Activated CD4-positive, alpha-beta T cell treated with anti-CD3 and anti-CD28 coated beads, Interleukin-2, amount 50 U/mL, for 16 hours (primary cell): ENCODE measurements at regions not wholly inside any gene's neighbourhood (a gene's known extent, or its start where the extent isn't known, plus 50 kb on each side); places are given as distances from the start of the nearest gene placed in this dataset.

ENCODE experiments used
- DNase-seq: peaks from one replicate; pipeline ENCODE4 v3.0.0-alpha.2; 2020

- DNase-seq: no peak
Observed at GRCh38 chr12:25838007-25838406, 120.5 kb upstream of the RASSF8 start.

DNA sequence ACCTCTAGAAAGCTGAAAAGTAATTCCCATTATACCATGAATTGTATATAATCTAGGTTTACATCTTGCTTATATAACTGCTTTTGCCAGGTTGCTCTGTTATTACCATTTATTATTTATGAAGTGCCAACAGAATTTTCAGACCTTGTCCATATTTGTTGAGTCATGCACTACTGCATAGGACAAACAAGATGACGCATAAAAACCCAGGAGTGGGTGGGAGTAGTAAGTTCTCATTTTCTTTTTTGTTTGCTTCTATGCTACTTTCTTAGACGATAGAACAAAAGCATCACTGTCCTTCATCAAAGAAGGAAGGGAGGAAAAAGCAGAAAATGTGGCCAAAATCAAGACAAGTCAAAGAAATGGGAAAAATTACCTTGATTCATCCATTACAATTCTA, 119.0 kb upstream of the RASSF8 start:
- no peak for DNase-seq

GRCh38 chr12:25840678-25841465, 117.6 kb upstream of the RASSF8 start:
- DNase-seq: no peak

DNA sequence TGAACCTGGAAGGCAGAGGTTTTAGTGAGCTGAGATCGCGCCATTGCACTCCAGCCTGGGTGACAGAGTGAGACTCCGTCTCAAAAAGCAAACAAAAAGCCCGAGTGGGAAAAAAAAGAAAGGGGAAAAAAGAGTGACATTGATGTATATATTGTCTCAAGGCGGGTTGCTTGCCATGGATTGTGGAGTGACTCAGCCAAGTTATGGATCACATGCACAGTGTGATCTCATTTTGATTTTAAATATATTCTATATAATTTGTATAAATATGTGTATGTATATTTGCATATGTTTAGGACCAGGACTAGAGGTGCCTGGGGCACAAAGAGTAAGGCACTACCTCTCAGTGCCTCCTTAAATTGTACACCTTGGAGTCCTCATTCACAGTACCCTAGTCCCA, 116.2 kb upstream of the RASSF8 start:
- no peak for DNase-seq

- no peak for DNase-seq
Observed at GRCh38 chr12:25843976-25844375, 114.5 kb upstream of the RASSF8 start.

GRCh38 chr12:25845415-25845814, 113.1 kb upstream of the RASSF8 start:
- no peak for DNase-seq

DNA sequence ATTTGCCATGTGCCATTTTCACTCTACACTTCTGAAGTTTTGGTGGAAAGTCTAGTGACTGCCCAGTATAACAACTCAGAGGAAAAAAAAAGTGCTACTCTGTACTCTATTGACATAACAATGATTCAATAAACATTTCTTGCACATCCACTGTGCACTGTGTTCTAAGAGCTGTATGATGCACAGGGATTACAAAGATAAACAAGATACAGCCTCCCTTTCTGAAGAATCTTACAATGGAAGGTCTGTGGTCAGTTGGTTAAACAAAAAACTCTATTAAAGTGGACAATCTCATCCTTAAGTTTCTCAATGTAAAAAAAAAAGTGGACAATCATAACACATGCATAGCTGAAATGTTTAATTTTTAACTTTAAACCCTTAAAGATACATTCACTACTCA, 105.7 kb upstream of the RASSF8 start:
- DNase-seq: no peak

DNA sequence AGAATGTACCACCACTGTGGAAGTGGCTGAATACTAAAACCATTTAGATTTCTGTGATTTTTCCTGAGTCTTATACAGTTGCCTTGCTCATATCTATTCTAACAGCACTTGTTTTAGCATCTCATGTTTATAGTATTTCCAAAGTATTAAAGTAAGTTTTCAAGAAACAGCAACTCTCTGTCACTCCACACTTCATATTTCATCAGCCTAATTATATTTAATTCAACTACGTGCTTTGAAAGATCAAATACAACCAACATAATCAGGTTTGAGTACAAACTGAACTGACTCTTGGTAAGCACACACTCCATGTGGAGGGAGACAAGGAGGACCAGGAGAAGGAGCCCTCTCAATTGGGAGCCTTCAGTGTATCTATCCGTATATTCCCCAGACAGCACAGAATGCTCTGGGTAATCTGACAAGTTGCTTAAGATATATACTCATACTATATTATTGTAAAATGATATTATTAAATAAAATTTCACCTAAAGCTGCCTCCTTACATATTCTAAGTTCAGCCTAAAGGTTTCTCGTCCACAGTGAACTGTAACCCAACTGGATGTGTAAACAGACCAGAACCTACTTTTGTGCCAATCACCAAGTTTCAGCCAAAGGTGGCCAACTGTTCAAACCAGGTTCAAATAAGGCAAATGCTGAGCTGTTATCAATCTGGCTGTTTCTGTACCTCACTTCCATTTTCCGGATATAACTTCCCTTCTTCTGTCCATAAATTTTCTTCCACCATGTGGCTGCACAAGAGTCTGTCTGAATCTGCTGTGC, 105.0 kb upstream of the RASSF8 start:
- DNase-seq: no peak

DNA sequence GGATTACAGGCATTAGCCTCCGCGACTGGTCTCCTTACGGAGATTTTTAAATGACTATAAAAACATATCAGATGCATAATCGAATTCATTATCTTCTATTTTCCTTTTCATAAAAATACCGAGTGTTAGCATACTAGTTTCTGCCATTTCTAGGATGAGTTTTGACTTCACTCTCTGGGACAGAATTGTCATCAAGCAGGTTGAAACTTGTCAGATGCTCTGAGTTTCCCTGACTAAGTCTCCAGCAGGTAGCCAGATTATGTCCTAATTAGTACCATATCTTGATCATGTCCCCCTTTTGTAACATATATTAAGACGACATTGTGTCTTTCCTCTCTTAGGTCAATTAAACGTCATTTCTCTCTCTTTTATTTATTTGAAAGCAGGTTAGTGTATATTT, 103.5 kb upstream of the RASSF8 start:
- no peak for DNase-seq

DNA sequence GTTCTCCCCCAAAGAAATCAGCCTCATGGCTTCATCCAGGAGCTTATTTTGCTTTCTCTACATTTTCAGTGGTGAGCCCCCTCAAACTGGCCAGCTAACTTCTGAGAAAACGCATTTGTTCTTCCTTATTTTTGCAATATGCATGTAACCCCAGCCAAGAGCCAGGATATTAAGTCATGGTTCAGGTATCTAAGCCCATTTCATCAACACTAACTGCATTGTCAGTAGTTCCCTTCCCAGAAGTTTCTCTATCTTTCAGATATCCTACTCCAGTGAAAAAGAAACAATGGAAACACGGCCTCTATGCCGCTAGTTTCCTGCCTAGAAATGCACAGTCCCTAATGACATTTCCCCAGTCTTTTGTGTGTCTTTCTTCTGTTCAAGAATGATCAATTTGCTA, 102.8 kb upstream of the RASSF8 start:
- no peak for DNase-seq

- DNase-seq: no peak
Observed at GRCh38 chr12:25859976-25860375, 98.5 kb upstream of the RASSF8 start.

DNA sequence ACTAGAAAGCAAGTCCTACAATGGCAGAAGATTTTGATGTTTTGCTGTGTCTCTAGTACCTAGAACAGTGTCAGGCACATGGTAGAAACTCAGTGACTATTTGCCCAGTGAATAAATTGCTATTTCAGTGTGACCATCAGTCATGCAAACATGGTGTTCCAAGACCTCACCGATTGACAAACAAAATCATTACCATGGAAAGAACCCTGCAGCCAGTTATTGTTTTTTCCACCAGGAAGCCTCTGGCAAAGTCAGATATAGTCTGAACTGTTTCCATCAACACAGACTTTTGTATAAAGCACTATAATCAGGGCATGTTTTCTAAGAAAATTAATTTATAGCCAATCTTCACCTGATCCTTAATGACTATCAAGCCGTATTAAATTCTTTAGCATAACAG, 97.3 kb upstream of the RASSF8 start:
- no peak for DNase-seq

- DNase-seq: no peak
Observed at GRCh38 chr12:25864306-25865276, 93.9 kb upstream of the RASSF8 start.

DNA sequence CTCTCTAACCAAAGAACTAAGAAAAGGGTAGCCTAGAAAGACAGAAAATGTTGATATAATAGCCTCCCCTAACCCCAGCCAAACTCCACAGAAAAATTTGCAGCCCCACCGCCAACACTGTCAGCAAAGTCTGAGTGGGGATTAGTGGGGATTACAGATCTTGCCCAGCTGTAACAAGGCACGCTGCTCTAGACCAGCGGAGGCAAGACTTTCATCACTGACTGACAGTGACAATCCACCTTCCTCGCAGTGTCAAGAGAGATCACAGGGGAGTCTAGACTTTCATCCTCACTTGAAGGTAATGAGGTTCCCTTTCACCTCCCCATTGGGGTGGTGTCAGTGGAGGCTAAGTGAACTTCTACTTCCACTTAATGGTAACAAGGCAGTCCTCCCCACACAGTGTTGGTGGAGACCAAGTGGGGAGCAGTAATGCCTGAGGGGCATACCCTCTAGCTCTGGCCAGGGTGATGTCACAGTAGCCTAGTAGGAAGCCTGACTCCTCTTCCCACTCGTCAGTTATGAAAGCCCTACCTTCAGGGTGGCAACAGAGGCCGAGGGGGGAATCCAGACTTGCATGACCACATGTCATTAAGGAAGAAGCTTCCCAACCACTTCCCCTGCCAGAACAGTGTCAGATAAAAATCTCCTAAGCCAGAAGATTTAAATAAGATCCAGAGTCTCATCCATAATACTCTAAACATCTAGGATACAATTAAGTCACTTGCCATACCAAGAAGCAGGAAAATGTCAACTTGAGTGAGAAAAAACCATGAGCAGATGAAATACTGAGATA, 91.7 kb upstream of the RASSF8 start:
- DNase-seq: no peak

- no peak for DNase-seq
Observed at GRCh38 chr12:25868193-25868592, 90.3 kb upstream of the RASSF8 start.

- DNase-seq: no peak
Observed at GRCh38 chr12:25872137-25872536, 86.3 kb upstream of the RASSF8 start.

GRCh38 chr12:25875661-25876060, 82.8 kb upstream of the RASSF8 start:
- no peak for DNase-seq

DNA sequence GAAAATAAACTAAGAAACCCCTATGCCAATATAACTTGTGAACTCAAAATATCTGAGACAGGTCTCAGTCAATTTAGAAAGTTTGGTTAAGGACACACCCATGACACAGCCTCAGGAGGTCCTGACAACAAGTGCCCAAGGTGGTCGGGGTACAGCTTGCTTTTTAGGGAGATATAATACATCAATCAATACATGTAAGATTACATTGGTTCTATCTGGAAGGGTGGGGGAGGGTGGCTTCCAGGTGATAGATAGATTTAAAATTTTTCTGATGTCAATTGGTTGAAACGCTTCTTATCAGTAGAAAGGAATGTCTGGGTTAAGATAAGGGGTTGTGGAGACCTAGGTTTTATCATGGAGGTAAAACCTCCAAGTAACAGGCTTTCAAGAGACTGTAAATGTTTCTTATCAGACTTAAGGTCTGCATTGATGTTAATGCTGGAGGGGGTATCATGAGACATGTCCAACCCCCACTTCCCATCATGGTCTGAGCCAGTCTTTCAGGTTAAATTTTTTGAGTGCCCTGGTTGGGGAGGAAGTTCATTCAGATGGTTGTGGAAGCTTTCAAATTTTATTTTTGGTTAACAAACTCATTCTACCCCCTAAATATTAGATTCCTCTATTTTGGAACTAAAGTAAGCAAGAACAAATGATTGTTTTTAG, 82.0 kb upstream of the RASSF8 start:
- no peak for DNase-seq

- DNase-seq: no peak
Observed at GRCh38 chr12:25877446-25877845, 81.0 kb upstream of the RASSF8 start.

DNA sequence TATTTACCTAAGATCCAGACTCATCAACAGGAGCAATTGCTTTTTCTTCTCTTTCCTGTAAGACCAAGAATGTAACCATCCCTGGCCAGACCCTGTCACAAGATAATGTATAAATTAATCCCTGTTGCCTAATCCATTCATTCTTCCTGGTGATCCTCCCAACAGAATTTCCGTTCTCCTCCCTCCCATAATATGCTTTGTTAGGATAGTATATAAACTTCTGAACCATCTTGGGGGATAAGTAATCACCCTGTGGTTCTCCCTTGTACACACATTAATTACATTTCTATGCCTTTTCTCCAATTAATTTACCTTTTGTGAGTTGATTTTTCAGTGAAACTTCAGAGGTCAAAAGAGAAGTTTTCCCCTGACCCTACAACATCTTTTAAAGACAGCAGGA, 76.2 kb upstream of the RASSF8 start:
- no peak for DNase-seq

GRCh38 chr12:25883026-25883916, 75.2 kb upstream of the RASSF8 start:
- no peak for DNase-seq
